Ovary (tissue), 7 donors: ENCODE measurements at regions not wholly inside any gene's neighbourhood (a gene's known extent, or its start where the extent isn't known, plus 50 kb on each side); places are given as distances from the start of the nearest gene placed in this dataset.

ENCODE experiments used
- DNase-seq, 5 donors: peaks; one replicate each; pipeline ENCODE4 v3.0.0-alpha.2; 2019 to 2020
- H3K27ac ChIP-seq, 2 donors: fragments of 200-600 bp; one replicate each; pipeline versions ENCODE4 v1.5.1 to v1.8.0; 2019 to 2022
- H3K27me3 ChIP-seq: fragments of 200-600 bp; one replicate; pipeline ENCODE4 v1.8.0; 2022
- H3K36me3 ChIP-seq: fragments of 200-600 bp; sonication (generic); one replicate; pipeline ENCODE4 v1.5.1; 2019
- H3K4me1 ChIP-seq: one replicate; pipeline ENCODE4 v1.8.1; 2013; ENCODE audit warnings: mild to moderate bottlenecking, moderate library complexity; ENCODE audit not compliant: insufficient read depth
- H3K4me3 ChIP-seq: fragments of 200-600 bp; sonication (generic); one replicate; pipeline ENCODE4 v1.5.1; 2017
- H3K9me3 ChIP-seq, 2 donors: fragments of 200-600 bp in 1 of 2; sonication (generic) in 1 of 2; one replicate each; pipeline versions ENCODE4 v1.5.1 to v1.8.1; 2013 to 2019; ENCODE audit warnings: mild to moderate bottlenecking in 1 of 2, moderate library complexity in 1 of 2
- CTCF ChIP-seq, 3 donors: fragments of 450-650 bp in 2 of 3; fragments of 200-600 bp in 1 of 3; IDR thresholded peaks; one replicate each; pipeline versions ENCODE4 v1.5.1 to v1.8.0; 2016 to 2022; ENCODE audit warnings: antibody characterized with exemption in 3 of 3, mild to moderate bottlenecking in 1 of 3
- EP300 ChIP-seq: sonication (generic); formaldehyde crosslinking; IDR thresholded peaks from one replicate; pipeline ENCODE4 v1.6.1; 2017; ENCODE audit warnings: antibody characterized with exemption
- POLR2A ChIP-seq: fragments of 450-650 bp; IDR thresholded peaks from one replicate; pipeline ENCODE4 v1.6.1; 2017; ENCODE audit warnings: antibody characterized with exemption, mild to moderate bottlenecking, moderate library complexity
- WGBS, 3 donors: extraction: QIAGEN DNeasy Blood & Tissue Kit in 1 of 3; methylation state at CpG; one replicate each; pipeline versions ENCODE4 v1.1.5 to v1.1.7; 2013 to 2017; 5-methylcytosine and 5-hydroxymethylcytosine counted together
- intact Hi-C, 4 donors: fragments of 100-400 bp; cut with DNase I; formaldehyde crosslinking; loops; one replicate each; pipeline versions ENCODE4 v1.11.0 to v1.15.1; 2022 to 2023
- donor health status: DM: no; HTN: no; CAD: no; lungs with moderate emphysema.
- donor health status: DM: no; HTN: no; CAD: no.
- donor health status: Bipolar disorder and iron deficiency.
- donor health status: DM: no; HTN: no; CAD: no.
- donor health status: DM: yes; HTN: yes; CAD: no.

- intact Hi-C loops = no loop called here
- no peaks in the 10 kb centered on the region for H3K27me3 ChIP-seq
- no peaks in the 10 kb centered on the region for H3K9me3 ChIP-seq
- no peak for DNase-seq
- H3K4me1 ChIP-seq = no peaks in the 10 kb centered on the region
- H3K4me3 ChIP-seq = no peak overlapping the region
- no peaks in the 10 kb centered on the region for H3K36me3 ChIP-seq
- H3K27ac ChIP-seq = no peak overlapping the region
- TF ChIP-seq POLR2A (no peak), EP300 (no peak), CTCF (IDR thresholded peaks at IDR 0.05) (no peak)
Measured at GRCh38 chrX:10350221-10350620, 193.4 kb downstream of the CLCN4 start.

- WGBS, 3 donors = 45 to 53% (median 49%) methylated on average over 3 of the region's 3 CpGs
- no peak for DNase-seq
- TF ChIP-seq CTCF (IDR thresholded peaks at IDR 0.05) = no peak
- no peak for TF ChIP-seq EP300
- no peak for TF ChIP-seq POLR2A
- H3K4me3 ChIP-seq = no peak overlapping the region
- no peak overlapping the region for H3K27ac ChIP-seq
- H3K4me1 ChIP-seq = no peaks in the 10 kb centered on the region
- H3K27me3 ChIP-seq = no peaks in the 10 kb centered on the region
- no peaks in the 10 kb centered on the region for H3K9me3 ChIP-seq
- intact Hi-C loops = no loop called here
- H3K36me3 ChIP-seq = no peaks in the 10 kb centered on the region
Measured at GRCh38 chrX:10350981-10351380, 194.2 kb downstream of the CLCN4 start.

GRCh38 chrX:10352536-10352935 lies 195.8 kb downstream of the CLCN4 start:
- TF ChIP-seq CTCF (IDR thresholded peaks at IDR 0.05) (no peak), POLR2A (no peak), EP300 (no peak)
- 59 to 71% (median 68%) methylated on average over 1 of the region's 1 CpG for WGBS, 3 donors
- Histone ChIP-seq H3K4me1 (no peaks in the 10 kb centered on the region), H3K27ac (no peak overlapping the region), H3K9me3 (no peaks in the 10 kb centered on the region), H3K36me3 (no peaks in the 10 kb centered on the region), H3K4me3 (no peak overlapping the region), H3K27me3 (no peaks in the 10 kb centered on the region)
- no peak for DNase-seq
- intact Hi-C loops = no loop called here

GRCh38 chrX:10356979-10357378 lies 200.2 kb downstream of the CLCN4 start:
- DNase-seq = no peak
- H3K36me3 ChIP-seq = no peaks in the 10 kb centered on the region
- intact Hi-C loops = no loop called here
- no peaks in the 10 kb centered on the region for H3K27me3 ChIP-seq
- no peaks in the 10 kb centered on the region for H3K9me3 ChIP-seq
- H3K4me3 ChIP-seq = no peak overlapping the region
- H3K4me1 ChIP-seq = no peaks in the 10 kb centered on the region
- H3K27ac ChIP-seq = no peak overlapping the region
- TF ChIP-seq EP300 (no peak), POLR2A (no peak), CTCF (IDR thresholded peaks at IDR 0.05) (no peak)
- 85 to 94% (median 93%) methylated on average over 3 of the region's 3 CpGs for WGBS, 3 donors

- Histone ChIP-seq H3K36me3 (no peaks in the 10 kb centered on the region), H3K27ac (no peak overlapping the region), H3K9me3 (no peaks in the 10 kb centered on the region), H3K4me3 (no peak overlapping the region), H3K27me3 (no peaks in the 10 kb centered on the region), H3K4me1 (no peaks in the 10 kb centered on the region)
- intact Hi-C loops = no loop called here
- DNase-seq = no peak
- 89 to 98% (median 90%) methylated on average over 2 of the region's 2 CpGs for WGBS, 3 donors
- TF ChIP-seq POLR2A = no peak
- no peak for TF ChIP-seq CTCF (IDR thresholded peaks at IDR 0.05)
- no peak for TF ChIP-seq EP300
Measured at GRCh38 chrX:10358958-10359357, 202.2 kb downstream of the CLCN4 start.
